Thoracic aorta (tissue), 2 donors: ENCODE measurements at regions not wholly inside any gene's neighbourhood (a gene's known extent, or its start where the extent isn't known, plus 50 kb on each side); places are given as distances from the start of the nearest gene placed in this dataset.

Experiments used
- ATAC-seq: fragments of 150-250 bp; one replicate; pipeline ENCODE4 v1.8.0; 2017; ENCODE audit warnings: low read depth; ENCODE audit not compliant: insufficient number of reproducible peaks, low FRiP score
- DNase-seq: peaks from one replicate; pipeline ENCODE4 v3.0.0-alpha.2; 2020; ENCODE audit warnings: low spot score
- H3K27ac ChIP-seq, 2 donors: fragments of 200-600 bp; sonication (generic); 1 replicate in 1 of 2; 2 replicates in 1 of 2; pipeline ENCODE4 v1.5.1; 2016; ENCODE audit warnings: mild to moderate bottlenecking in 2 of 2, moderate library complexity in 2 of 2
- H3K27me3 ChIP-seq: fragments of 200-600 bp; sonication (generic); replicated peaks from 2 replicates; pipeline ENCODE4 v1.6.0; 2016; ENCODE audit warnings: mild to moderate bottlenecking; ENCODE audit not compliant: insufficient read depth
- H3K36me3 ChIP-seq: fragments of 200-600 bp; sonication (generic); one replicate; pipeline ENCODE4 v1.5.1; 2016
- H3K4me1 ChIP-seq, 2 donors: fragments of 200-600 bp; sonication (generic); 1 replicate in 1 of 2; 2 replicates in 1 of 2; pipeline versions ENCODE4 v1.5.1 to v1.6.0; 2016; ENCODE audit warnings: low read depth in 2 of 2, mild to moderate bottlenecking in 1 of 2; ENCODE audit not compliant: control insufficient read depth in 1 of 2
- H3K4me3 ChIP-seq: fragments of 200-600 bp; sonication (generic); 2 replicates; pipeline ENCODE4 v1.5.1; 2016; ENCODE audit warnings: mild to moderate bottlenecking
- H3K9me3 ChIP-seq: fragments of 200-600 bp; sonication (generic); 2 replicates; pipeline ENCODE4 v1.5.1; 2016
- CTCF ChIP-seq: fragments of 200-600 bp; sonication (generic); IDR thresholded peaks from one replicate; pipeline ENCODE4 v1.5.1; 2019; ENCODE audit warnings: antibody characterized with exemption

GRCh38 chr1:96553811-96554210 lies 167.8 kb upstream of the PTBP2 start:
- TF ChIP-seq CTCF, result no peak
- Histone ChIP-seq H3K27ac (no peak overlapping the region), H3K36me3 (no peaks in the 10 kb centered on the region), H3K27me3 (no peaks in the 10 kb centered on the region), H3K4me1 (no peaks in the 10 kb centered on the region), H3K9me3 (no peaks in the 10 kb centered on the region), H3K4me3 (no peak overlapping the region)
- DNase-seq (no peak), ATAC-seq (no peak)

- DNase-seq (no peak), ATAC-seq (no peak)
- no peaks in the 10 kb centered on the region for H3K36me3 ChIP-seq
- H3K4me1 ChIP-seq, result peaks cover 0 to 2% of the 10 kb centered on the region in 2 donors
- H3K4me3 ChIP-seq, result no peak overlapping the region
- no peaks in the 10 kb centered on the region for H3K27me3 ChIP-seq
- H3K27ac ChIP-seq, result no peak overlapping the region
- no peak for TF ChIP-seq CTCF
- H3K9me3 ChIP-seq, result no peaks in the 10 kb centered on the region
Observed at GRCh38 chr1:96554364-96554763, 167.2 kb upstream of the PTBP2 start.

GRCh38 chr1:96557336-96557735 lies 164.2 kb upstream of the PTBP2 start:
- no peak for TF ChIP-seq CTCF
- peaks cover 5 to 14% of the 10 kb centered on the region in 2 donors for H3K4me1 ChIP-seq
- no peaks in the 10 kb centered on the region for H3K9me3 ChIP-seq
- H3K27ac ChIP-seq, result no peak overlapping the region
- no peaks in the 10 kb centered on the region for H3K36me3 ChIP-seq
- no peak overlapping the region for H3K4me3 ChIP-seq
- H3K27me3 ChIP-seq, result no peaks in the 10 kb centered on the region
- DNase-seq, result no peak
- ATAC-seq, result no peak

- TF ChIP-seq CTCF, result no peak
Observed at GRCh38 chr1:96558635-96559034, 162.9 kb upstream of the PTBP2 start.

GRCh38 chr1:96559181-96559580 lies 162.4 kb upstream of the PTBP2 start:
- DNase-seq, result no peak
- H3K9me3 ChIP-seq, result no peaks in the 10 kb centered on the region
- peaks cover 5 to 14% of the 10 kb centered on the region in 2 donors for H3K4me1 ChIP-seq
- TF ChIP-seq CTCF, result no peak
- H3K27ac ChIP-seq, result no peak overlapping the region
- no peak overlapping the region for H3K4me3 ChIP-seq
- ATAC-seq, result no peak
- H3K36me3 ChIP-seq, result no peaks in the 10 kb centered on the region
- no peaks in the 10 kb centered on the region for H3K27me3 ChIP-seq

More at GRCh38 chr1:96558635-96559034, 162.9 kb upstream of the PTBP2 start:
- H3K27me3 ChIP-seq, result no peaks in the 10 kb centered on the region
- ATAC-seq (no peak), DNase-seq (no peak)
- no peak overlapping the region for H3K27ac ChIP-seq
- peaks cover 5 to 14% of the 10 kb centered on the region in 2 donors for H3K4me1 ChIP-seq
- H3K36me3 ChIP-seq, result no peaks in the 10 kb centered on the region
- H3K9me3 ChIP-seq, result no peaks in the 10 kb centered on the region
- H3K4me3 ChIP-seq, result no peak overlapping the region
